SK-N-SH treated with all-trans-retinoic acid at 6 μM for 48 hours (cell line): ENCODE measurements at regions not wholly inside any gene's neighbourhood (a gene's known extent, or its start where the extent isn't known, plus 50 kb on each side); places are given as distances from the start of the nearest gene placed in this dataset.

Experiments
- ATAC-seq: fragments of 200-7000 bp; cut with Tn5 transposase; 3 replicates; pipeline ENCODE4 v1.9.1; 2020; ENCODE audit warnings: mild to moderate bottlenecking, moderate library complexity
- ARNTL ChIP-seq: fragments of 450-650 bp; formaldehyde crosslinking; IDR thresholded peaks from 2 replicates; pipeline ENCODE4 v1.5.0; 2020; ENCODE audit warnings: low read depth, mild to moderate bottlenecking, moderate library complexity, borderline replicate concordance
- BACH2 ChIP-seq: fragments of 250-450 bp; sonication (Bioruptor Pico); IDR thresholded peaks from 2 replicates; pipeline ENCODE4 v1.9.0; 2021; ENCODE audit warnings: mild to moderate bottlenecking, borderline replicate concordance
- CSDC2 ChIP-seq: fragments of 250-450 bp; sonication (Bioruptor Pico); IDR thresholded peaks from 2 replicates; pipeline ENCODE4 v1.5.0; 2020; ENCODE audit warnings: mild to moderate bottlenecking, moderate library complexity
- ESRRG ChIP-seq: fragments of 250-450 bp; sonication (Bioruptor Pico); IDR thresholded peaks from 2 replicates; pipeline ENCODE4 v1.6.1; 2021; ENCODE audit warnings: mild to moderate bottlenecking
- GLIS3 ChIP-seq: fragments of 250-450 bp; sonication (Bioruptor Pico); IDR thresholded peaks from 2 replicates; pipeline ENCODE4 v1.5.0; 2020; ENCODE audit warnings: mild to moderate bottlenecking, moderate library complexity
- ISL1 ChIP-seq: fragments of 250-450 bp; sonication (Bioruptor Pico); IDR thresholded peaks from 2 replicates; pipeline ENCODE4 v2.1.2; 2022; ENCODE audit warnings: mild to moderate bottlenecking, moderate library complexity
- OSR1 ChIP-seq: fragments of 250-450 bp; sonication (Bioruptor Pico); IDR thresholded peaks from 2 replicates; pipeline ENCODE4 v1.8.0; 2022; ENCODE audit warnings: moderate library complexity, mild to moderate bottlenecking, inconsistent platforms
- PPARA ChIP-seq: fragments of 250-450 bp; sonication (Bioruptor Pico); IDR thresholded peaks from 2 replicates; pipeline ENCODE4 v1.5.0; 2020; ENCODE audit warnings: mild to moderate bottlenecking, borderline replicate concordance
- RARB ChIP-seq: fragments of 250-450 bp; sonication (Bioruptor Pico); IDR thresholded peaks from 2 replicates; pipeline ENCODE4 v1.8.0; 2021; ENCODE audit warnings: mild to moderate bottlenecking, moderate library complexity
- SNAI2 ChIP-seq: fragments of 250-450 bp; sonication (Bioruptor Pico); IDR thresholded peaks from 2 replicates; pipeline ENCODE4 v1.5.0; 2020; ENCODE audit warnings: mild to moderate bottlenecking, moderate library complexity
- TOX ChIP-seq: fragments of 250-450 bp; sonication (Bioruptor Pico); IDR thresholded peaks from 2 replicates; pipeline ENCODE4 v1.8.0; 2021; ENCODE audit warnings: mild to moderate bottlenecking, moderate library complexity, borderline replicate concordance
- ZC3H10 ChIP-seq: fragments of 250-450 bp; sonication (Bioruptor Pico); IDR thresholded peaks from 2 replicates; pipeline ENCODE4 v1.5.1; 2021; ENCODE audit warnings: mild to moderate bottlenecking, moderate library complexity
- ZFP3 ChIP-seq: fragments of 250-450 bp; sonication (Bioruptor Pico); IDR thresholded peaks from 2 replicates; pipeline ENCODE4 v1.5.0; 2020; ENCODE audit warnings: mild to moderate bottlenecking, moderate library complexity
- ZFP30 ChIP-seq: fragments of 450-650 bp; formaldehyde crosslinking; IDR thresholded peaks from 2 replicates; pipeline ENCODE4 v1.5.0; 2022; ENCODE audit warnings: mild to moderate bottlenecking, moderate library complexity
- ZNF565 ChIP-seq: fragments of 450-650 bp; formaldehyde crosslinking; conservative IDR thresholded peaks from 2 replicates; pipeline ENCODE4 v1.5.0; 2020; ENCODE audit warnings: low read depth, mild to moderate bottlenecking, moderate library complexity
- ZNF70 ChIP-seq: fragments of 450-650 bp; formaldehyde crosslinking; IDR thresholded peaks from 2 replicates; pipeline ENCODE4 v1.5.0; 2020; ENCODE audit warnings: mild to moderate bottlenecking, moderate library complexity
- ZNF8 ChIP-seq: fragments of 450-650 bp; formaldehyde crosslinking; IDR thresholded peaks from 2 replicates; pipeline ENCODE4 v1.5.0; 2020; ENCODE audit warnings: mild to moderate bottlenecking, moderate library complexity
- TF ChIP-seq, protein P1 (sequence below): fragments of 250-450 bp; sonication (Bioruptor Pico); IDR thresholded peaks from 2 replicates; pipeline ENCODE4 v1.8.0; 2020; ENCODE audit warnings: mild to moderate bottlenecking, moderate library complexity, borderline replicate concordance
- TF ChIP-seq, protein P2 (sequence below): fragments of 250-450 bp; sonication (Bioruptor Pico); IDR thresholded peaks from 2 replicates; pipeline ENCODE4 v1.5.1; 2020; ENCODE audit warnings: low read depth, mild to moderate bottlenecking, moderate library complexity
- TF ChIP-seq, protein P3 (sequence below): fragments of 250-450 bp; sonication (Bioruptor Pico); IDR thresholded peaks from 2 replicates; pipeline ENCODE4 v1.8.0; 2021; ENCODE audit warnings: low read depth, mild to moderate bottlenecking, moderate library complexity, borderline replicate concordance
- TF ChIP-seq, protein P4 (sequence below): fragments of 250-450 bp; sonication (Bioruptor Pico); IDR thresholded peaks from 2 replicates; pipeline ENCODE4 v1.5.1; 2021; ENCODE audit warnings: mild to moderate bottlenecking, moderate library complexity

DNA sequence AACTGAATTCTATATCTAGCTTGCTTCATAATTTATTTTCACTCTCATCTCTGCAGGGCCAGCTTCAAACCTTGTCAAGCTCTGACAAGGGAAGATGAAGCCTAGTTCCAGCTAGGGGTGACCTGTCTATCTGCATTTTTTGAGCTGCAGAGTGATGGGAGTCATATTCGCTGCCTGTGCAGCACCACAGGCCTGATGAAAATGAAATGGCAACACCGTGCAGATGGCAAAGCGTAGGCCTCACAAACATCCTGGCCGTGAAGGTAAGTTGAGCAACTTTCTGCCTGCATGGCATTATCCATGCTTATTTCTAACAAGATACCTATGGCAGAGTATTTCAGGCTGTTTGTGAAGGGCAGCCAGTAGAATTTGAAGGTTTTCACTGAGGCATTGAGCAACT lies 86.4 kb upstream of the C1QTNF9B start:
- no peak for ATAC-seq

DNA sequence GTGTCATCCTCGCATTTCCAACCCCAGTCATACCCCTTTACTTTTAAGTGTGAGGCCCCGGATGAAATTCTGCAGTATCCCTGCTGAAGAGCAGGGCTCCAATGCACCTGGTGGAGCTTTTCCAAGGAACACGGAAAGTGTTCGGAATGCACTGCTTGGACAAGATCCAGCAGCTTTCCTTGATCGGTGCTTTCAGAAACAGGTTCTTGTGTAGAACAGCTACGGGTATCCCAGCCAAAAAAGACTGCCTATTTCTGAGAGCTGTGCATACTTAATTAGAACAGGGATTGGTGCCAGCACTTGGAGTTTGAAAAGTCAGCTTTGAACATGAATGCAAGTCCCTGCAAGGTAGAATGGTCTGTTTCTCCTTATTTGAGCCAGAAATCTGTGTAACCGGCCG lies 87.2 kb upstream of the C1QTNF9B start:
- ATAC-seq = no peak

More for the DNA sequence above, 86.4 kb upstream of the C1QTNF9B start:
- no peak for TF ChIP-seq GLIS3 (CRISPR knock-in tag)
- no peak for TF ChIP-seq ZNF8
- TF ChIP-seq, protein P1, sequence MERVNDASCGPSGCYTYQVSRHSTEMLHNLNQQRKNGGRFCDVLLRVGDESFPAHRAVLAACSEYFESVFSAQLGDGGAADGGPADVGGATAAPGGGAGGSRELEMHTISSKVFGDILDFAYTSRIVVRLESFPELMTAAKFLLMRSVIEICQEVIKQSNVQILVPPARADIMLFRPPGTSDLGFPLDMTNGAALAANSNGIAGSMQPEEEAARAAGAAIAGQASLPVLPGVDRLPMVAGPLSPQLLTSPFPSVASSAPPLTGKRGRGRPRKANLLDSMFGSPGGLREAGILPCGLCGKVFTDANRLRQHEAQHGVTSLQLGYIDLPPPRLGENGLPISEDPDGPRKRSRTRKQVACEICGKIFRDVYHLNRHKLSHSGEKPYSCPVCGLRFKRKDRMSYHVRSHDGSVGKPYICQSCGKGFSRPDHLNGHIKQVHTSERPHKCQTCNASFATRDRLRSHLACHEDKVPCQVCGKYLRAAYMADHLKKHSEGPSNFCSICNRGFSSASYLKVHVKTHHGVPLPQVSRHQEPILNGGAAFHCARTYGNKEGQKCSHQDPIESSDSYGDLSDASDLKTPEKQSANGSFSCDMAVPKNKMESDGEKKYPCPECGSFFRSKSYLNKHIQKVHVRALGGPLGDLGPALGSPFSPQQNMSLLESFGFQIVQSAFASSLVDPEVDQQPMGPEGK (CRISPR knock-in tag) = no peak
- TF ChIP-seq, protein P2, sequence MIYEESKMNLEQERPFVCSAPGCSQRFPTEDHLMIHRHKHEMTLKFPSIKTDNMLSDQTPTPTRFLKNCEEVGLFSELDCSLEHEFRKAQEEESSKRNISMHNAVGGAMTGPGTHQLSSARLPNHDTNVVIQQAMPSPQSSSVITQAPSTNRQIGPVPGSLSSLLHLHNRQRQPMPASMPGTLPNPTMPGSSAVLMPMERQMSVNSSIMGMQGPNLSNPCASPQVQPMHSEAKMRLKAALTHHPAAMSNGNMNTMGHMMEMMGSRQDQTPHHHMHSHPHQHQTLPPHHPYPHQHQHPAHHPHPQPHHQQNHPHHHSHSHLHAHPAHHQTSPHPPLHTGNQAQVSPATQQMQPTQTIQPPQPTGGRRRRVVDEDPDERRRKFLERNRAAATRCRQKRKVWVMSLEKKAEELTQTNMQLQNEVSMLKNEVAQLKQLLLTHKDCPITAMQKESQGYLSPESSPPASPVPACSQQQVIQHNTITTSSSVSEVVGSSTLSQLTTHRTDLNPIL (CRISPR knock-in tag) = no peak
- TF ChIP-seq CSDC2 = no peak
- no peak for TF ChIP-seq RARB (CRISPR knock-in tag)
- no peak for TF ChIP-seq ARNTL
- TF ChIP-seq, all 23 proteins: peak for 0

DNA sequence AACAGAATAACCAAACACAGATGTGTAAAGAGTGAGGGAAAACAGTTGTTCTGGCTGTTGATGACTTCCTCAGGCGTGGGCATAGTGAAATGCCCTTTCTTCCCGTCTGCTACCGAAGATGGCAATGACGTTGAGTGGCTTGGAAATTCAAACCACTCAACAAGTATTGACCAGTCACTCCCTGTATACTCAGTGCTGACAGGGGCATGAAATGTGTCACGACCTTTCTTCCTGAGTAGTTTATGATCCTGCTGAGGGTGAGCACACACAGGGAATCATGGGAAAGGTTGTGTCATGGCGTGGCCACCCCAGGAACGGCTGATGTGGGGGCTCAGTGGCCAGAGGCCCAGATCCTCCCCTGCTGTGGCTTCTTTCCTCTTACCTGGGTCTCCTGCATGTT lies 87.8 kb upstream of the C1QTNF9B start:
- no peak for ATAC-seq
- no peak for TF ChIP-seq ZNF8
- TF ChIP-seq ISL1 (CRISPR knock-in tag) = no peak
- no peak for TF ChIP-seq PPARA (CRISPR knock-in tag)

More for the DNA sequence above, 87.2 kb upstream of the C1QTNF9B start:
- TF ChIP-seq ZNF565 (CRISPR knock-in tag) (no peak), ESRRG (CRISPR knock-in tag) (no peak), SNAI2 (CRISPR knock-in tag) (no peak), BACH2 (CRISPR knock-in tag) (no peak), ISL1 (CRISPR knock-in tag) (no peak), ZFP3 (CRISPR knock-in tag) (no peak), ZNF70 (CRISPR knock-in tag) (no peak), ZFP30 (CRISPR knock-in tag) (no peak), OSR1 (no peak), ZNF8 (no peak), RARB (CRISPR knock-in tag) (no peak), CSDC2 (no peak), TOX (no peak), ARNTL (no peak)
- TF ChIP-seq, protein P3, sequence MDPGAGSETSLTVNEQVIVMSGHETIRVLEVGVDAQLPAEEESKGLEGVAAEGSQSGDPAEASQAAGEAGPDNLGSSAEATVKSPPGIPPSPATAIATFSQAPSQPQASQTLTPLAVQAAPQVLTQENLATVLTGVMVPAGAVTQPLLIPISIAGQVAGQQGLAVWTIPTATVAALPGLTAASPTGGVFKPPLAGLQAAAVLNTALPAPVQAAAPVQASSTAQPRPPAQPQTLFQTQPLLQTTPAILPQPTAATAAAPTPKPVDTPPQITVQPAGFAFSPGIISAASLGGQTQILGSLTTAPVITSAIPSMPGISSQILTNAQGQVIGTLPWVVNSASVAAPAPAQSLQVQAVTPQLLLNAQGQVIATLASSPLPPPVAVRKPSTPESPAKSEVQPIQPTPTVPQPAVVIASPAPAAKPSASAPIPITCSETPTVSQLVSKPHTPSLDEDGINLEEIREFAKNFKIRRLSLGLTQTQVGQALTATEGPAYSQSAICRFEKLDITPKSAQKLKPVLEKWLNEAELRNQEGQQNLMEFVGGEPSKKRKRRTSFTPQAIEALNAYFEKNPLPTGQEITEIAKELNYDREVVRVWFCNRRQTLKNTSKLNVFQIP (CRISPR knock-in tag) = no peak
- TF ChIP-seq, protein P2 (CRISPR knock-in tag) = no peak

DNA sequence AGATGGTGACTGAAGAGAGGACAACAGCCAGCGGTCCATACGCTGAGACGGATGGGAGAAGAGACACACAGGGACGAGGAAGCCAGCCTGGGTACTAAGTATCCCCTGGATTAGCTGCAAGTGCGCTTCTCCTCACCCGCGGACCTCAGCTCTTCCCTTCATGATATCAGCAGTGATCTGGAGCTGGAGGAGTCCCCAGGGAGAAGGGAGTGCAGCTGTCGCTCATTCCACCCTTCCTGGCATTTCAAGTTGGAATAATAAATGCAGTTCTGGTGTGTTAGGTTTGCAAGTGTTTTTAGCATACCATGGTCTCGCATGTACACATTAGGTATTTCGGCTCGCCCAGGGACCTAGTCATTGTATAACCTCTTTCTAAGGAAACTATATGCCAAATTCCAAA lies 88.5 kb upstream of the C1QTNF9B start:
- no peak for ATAC-seq
- no peak for TF ChIP-seq PPARA (CRISPR knock-in tag)
- TF ChIP-seq ARNTL = no peak
- no peak for TF ChIP-seq ZNF8
- TF ChIP-seq ZFP3 (CRISPR knock-in tag) = no peak
- TF ChIP-seq, protein P2 (CRISPR knock-in tag) = no peak
- TF ChIP-seq ZFP30 (CRISPR knock-in tag) = no peak
- TF ChIP-seq ZC3H10 (CRISPR knock-in tag) = no peak
- TF ChIP-seq ZNF565 (CRISPR knock-in tag) = no peak
- no peak for TF ChIP-seq ISL1 (CRISPR knock-in tag)
- TF ChIP-seq ESRRG (CRISPR knock-in tag) = no peak
- TF ChIP-seq, protein P1 (CRISPR knock-in tag) = no peak
- TF ChIP-seq, protein P3 (CRISPR knock-in tag) = no peak
- TF ChIP-seq, protein P4, sequence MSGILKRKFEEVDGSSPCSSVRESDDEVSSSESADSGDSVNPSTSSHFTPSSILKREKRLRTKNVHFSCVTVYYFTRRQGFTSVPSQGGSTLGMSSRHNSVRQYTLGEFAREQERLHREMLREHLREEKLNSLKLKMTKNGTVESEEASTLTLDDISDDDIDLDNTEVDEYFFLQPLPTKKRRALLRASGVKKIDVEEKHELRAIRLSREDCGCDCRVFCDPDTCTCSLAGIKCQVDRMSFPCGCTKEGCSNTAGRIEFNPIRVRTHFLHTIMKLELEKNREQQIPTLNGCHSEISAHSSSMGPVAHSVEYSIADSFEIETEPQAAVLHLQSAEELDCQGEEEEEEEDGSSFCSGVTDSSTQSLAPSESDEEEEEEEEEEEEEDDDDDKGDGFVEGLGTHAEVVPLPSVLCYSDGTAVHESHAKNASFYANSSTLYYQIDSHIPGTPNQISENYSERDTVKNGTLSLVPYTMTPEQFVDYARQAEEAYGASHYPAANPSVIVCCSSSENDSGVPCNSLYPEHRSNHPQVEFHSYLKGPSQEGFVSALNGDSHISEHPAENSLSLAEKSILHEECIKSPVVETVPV (CRISPR knock-in tag) = no peak
